ENCODE measurements at regions not wholly inside any gene's neighbourhood (a gene's known extent, or its start where the extent isn't known, plus 50 kb on each side); places are given as distances from the start of the nearest gene placed in this dataset.

DNA sequence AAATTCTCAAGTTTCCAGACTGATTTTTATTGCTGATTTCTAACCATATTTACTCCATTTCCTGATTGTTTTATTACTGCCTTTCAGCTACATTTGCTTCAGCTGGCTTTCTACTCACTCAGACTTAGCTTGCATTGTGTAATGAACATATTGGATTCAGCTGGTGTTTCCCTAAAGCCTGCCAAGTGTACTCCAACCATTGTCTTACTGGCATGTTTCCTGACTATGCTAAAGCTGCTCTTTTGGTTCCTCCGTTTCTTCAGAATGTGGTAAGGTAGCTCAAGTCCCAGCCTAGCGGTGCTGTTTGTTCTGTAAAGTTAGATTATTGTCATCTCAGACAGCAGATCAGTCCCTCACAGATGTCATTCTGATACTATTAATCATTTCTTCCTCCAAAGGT lies 53.1 kb upstream of the GLRA2 start:
- DNase-seq, result peak in 1 of 2 experiments; percentile 6

GRCh38 chrX:14449773-14450172 lies 79.6 kb upstream of the GLRA2 start:
- no peak for DNase-seq

DNA sequence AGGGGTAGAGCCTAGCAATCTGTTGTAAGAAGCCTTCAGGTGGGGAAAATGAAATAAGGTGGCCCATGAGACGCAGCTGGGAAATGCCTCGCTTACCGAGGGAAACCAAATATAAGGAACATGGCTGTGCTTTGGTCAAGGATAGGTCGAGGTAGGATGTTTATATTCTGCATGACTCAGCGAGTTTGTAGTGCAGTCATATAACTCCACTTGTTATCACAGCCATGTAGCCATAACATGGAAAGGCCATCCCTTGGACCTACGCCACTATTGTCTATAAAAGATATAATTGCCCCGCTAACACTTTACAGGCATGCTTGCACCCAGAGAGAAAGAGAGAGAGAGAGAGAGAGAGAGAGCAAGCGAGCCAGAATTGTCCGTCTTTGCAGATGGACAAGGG lies 80.9 kb upstream of the GLRA2 start:
- no peak for DNase-seq

- DNase-seq, result no peak
These were observed 89.2 kb upstream of the GLRA2 start for GRCh38 chrX:14440106-14440505.

GRCh38 chrX:14427614-14428013 lies 101.7 kb upstream of the GLRA2 start:
- DNase-seq, result no peak

GRCh38 chrX:14420841-14421240 lies 108.5 kb upstream of the GLRA2 start:
- no peak for DNase-seq

DNA sequence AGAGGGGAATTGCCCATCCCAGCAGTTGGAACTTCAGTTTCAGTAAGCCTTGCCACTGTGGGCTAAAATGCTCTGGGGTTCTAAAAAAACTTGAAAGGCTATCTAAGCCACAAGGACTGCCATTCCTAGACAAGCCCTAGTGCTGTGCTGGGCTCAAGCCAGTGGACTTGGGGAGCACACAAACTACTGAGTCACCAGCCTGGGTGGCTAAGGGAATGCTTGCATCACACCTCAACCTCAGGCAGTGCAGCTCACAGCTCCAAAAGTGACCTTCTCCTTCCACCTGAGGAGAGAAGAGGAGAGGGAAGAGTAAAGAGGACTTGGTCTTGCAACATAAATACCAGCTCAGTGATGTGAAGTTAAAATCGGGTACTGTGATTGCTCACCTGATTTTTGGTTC lies 116.7 kb upstream of the GLRA2 start:
- DNase-seq, result no peak

GRCh38 chrX:14411326-14411725 lies 118.0 kb upstream of the GLRA2 start:
- DNase-seq, result no peak

- no peak for DNase-seq
These were observed 120.0 kb upstream of the GLRA2 start for GRCh38 chrX:14409341-14409740.

- no peak for DNase-seq
These were observed 123.1 kb upstream of the GLRA2 start for GRCh38 chrX:14406225-14406624.

- DNase-seq, result no peak
These were observed 130.6 kb upstream of the GLRA2 start for GRCh38 chrX:14398725-14399124.

DNA sequence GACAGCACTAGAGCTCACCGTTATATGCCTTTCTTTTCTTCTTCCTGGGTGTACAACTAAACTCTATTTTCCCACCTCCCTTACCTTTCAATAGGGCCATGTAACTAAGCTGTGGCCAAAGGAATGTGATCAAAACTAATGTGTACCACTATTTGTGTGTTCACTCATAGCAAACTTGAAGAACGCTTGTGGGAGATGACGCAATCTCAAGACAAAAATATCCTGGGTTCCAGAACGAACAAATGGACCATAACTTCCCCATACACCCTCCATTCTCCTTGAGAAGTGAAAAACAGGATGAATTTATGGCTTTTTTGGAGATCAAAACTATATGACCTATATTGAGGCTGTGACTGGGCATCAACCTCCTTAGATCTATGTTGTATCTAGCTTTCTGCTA lies 139.7 kb upstream of the GLRA2 start:
- DNase-seq, result no peak

DNA sequence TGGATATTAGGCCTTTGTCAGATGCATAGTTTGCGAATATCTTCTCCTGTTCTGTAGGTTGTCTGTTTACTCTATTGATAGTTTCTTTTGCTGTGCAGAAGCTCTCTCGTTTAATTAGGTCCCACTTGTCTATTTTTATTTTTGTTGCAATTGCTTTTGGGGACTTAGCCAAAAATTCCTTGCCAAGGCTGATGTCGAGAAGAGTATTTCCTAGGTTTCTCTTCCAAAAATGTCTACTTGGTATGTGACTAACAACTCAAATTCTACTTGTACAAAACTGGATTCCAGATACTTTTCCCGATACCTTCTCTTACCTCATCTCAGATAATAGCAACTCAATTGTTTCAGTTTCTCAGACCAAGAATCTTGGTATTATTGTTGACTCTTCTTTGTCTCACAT lies 142.4 kb upstream of the GLRA2 start:
- no peak for DNase-seq

DNA sequence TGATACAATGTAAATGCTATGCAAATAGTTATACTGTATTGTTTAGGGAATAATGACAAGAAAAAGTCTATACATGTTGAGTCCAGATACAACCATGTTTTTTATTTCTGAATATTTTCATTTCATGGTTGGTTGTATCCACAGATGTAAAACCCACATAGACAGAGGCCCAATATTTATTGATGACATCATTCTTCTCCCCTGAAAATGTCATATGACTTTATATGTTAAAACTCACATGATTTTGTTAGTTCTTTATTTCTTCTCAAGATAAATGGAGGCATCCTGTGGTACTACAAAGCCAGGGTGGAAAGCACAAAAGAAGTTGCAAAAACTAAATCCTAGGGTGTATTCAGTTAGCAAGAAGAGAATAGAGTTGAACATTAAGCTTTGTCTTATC lies 149.3 kb upstream of the GLRA2 start:
- DNase-seq, result no peak

DNA sequence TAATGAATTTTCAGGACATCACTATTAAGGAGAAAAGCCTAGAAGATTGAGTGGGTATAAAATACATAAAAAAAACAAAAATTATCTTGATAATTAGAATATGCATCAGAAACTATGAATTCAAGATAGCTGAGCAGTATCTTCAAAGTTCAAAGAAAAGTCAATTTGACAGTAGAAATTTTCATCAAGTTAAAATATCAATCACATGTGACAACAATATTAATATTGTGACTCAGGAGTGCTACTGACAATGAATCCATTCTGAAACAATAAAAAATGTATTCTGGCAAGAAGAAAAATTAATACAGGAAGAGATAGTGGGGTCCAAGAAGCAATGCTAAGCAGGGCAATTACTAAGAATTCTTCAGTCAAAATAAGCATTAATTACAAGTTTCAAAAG lies 151.9 kb upstream of the GLRA2 start:
- DNase-seq, result no peak

DNA sequence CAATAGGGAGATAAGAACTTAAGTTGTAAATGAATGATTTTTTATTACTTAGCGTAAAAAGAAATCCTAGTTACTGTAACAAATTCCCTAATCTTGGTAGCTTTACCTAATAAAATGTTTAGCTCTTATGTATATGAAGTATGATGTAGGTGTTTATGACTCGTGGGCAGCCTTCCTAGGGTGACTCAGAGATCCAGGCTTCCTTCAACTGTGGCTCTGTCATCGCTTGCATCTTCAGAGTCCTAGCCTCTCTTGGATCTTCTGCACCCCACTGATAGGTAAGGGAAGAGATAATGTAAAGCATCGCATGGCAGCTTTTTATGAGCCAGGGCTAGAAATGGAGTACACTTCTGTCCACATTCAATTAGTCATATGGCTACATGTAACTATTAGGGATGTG lies 165.6 kb upstream of the GLRA2 start:
- DNase-seq, result no peak

- DNase-seq, result no peak
These were observed 166.6 kb upstream of the GLRA2 start for GRCh38 chrX:14362721-14363120.

DNA sequence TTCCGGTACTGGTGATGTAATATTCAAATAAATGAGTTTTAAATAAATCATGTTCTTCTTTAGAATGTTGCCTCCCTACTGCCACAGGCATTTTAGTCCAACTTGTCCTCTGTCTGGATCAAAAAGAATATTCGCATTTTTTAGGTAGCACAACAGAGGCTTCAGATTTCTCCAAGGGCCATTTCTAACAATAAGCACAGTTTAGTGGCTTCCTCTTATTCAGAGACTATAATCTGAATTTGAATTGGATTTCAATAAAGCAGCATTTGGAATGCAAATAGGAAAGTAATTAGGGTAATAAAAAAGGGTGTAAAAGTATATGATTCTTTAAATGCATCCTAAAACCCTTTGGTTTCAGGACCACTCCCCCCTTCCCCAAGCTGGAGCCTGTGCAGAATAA lies 167.9 kb upstream of the GLRA2 start:
- no peak for DNase-seq

DNA sequence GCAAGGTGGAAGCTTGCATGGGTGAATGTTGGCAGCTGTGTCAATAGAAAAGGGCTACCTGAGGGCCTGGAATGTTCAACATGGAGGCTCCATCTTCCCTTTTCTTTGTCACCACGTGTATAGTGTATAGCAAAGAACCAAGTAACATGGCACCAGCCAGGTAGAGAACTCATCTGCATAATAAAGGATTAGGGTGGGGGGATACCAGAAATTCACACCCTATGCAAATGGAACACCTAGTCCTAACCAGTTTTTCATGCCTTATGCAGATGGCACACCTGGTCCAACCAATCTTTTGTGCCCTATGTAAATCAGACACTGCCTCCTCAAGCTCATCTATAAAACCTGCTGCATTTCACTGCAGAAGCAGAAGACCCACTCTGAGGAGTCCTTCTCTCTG lies 169.6 kb upstream of the GLRA2 start:
- DNase-seq, result no peak

- no peak for DNase-seq
These were observed 170.0 kb upstream of the GLRA2 start for GRCh38 chrX:14359316-14359715.

DNA sequence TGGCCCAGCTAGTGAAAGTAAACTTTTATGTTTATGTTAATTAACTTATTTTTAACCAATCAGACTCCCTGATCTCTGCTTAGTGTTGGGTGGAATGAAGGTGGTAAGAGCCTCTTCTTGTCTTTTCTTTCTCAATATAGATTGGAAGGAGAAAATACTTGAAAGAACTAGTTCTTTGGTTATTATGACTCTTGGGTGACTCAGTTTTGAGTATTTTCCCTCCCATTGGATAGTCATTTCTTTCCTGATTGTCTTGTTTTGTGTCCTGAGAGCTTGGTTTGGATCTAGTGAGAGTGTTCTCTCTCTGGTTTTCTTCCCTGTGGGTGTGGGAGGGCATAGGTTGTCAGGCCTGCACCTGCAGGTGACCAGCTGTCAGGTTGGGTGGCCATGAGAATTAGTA lies 172.0 kb upstream of the GLRA2 start:
- no peak for DNase-seq

GRCh38 chrX:14356401-14356800 lies 172.9 kb upstream of the GLRA2 start:
- DNase-seq, result no peak

DNA sequence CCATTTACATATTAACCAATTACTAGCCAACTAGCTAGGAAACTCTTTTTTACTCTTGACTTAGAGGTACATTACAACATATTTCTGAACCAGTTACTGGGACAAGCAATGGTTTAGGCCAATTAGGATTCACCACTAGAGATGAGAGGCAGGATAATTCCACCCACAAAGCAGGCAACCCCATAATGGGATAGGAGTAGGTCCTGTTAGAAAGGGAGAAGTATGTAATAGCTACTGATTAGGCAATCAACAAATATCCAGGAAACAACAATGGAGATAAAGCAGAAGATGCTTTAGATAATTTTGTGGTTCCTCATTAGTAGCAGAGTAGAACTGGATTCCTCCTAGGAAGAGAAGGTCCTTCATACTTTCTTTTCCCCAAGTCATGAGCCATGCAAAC lies 173.8 kb upstream of the GLRA2 start:
- DNase-seq, result no peak

- DNase-seq, result no peak
These were observed 174.8 kb upstream of the GLRA2 start for GRCh38 chrX:14354521-14354920.

DNA sequence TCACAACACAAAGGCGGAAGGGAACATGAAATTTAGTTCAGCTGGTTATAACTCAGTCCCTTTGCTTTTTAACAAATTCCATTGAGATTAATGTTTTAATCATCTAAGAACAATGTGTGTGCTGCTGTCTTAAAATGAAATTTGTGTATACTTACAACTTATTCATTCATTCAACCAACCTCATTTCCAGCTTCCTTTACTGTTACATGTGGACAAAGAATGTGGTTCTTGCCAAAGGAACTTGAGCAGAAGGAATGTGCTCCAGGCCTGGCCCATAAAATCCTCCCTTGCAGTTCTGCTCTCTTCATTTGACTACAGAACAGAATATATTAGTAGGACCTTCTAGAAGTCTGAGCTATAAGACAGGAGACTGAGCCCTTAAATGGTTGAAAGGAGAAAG lies 176.8 kb upstream of the GLRA2 start:
- DNase-seq, result no peak

GRCh38 chrX:14351611-14352303 lies 177.6 kb upstream of the GLRA2 start:
- peak; percentile 57 to 76 for DNase-seq

All from NCI-H2081 (cell line).